Caco-2 (cell line): ENCODE measurements at regions not wholly inside any gene's neighbourhood (a gene's known extent, or its start where the extent isn't known, plus 50 kb on each side); places are given as distances from the start of the nearest gene placed in this dataset.

ENCODE experiments used
- BruUV-seq: library from RNA; stranded (reverse); fragments of 400-500 nt; replicated peaks from 2 replicates; lab custom pipeline; 2021; lab: Mats Ljungman, UMichigan
- CTCF ChIA-PET: fragments of 300-600 bp; sonication (Branson Sonifier 250); formaldehyde crosslinking; loops from one replicate; lab custom pipeline; 2022; ENCODE audit warnings: antibody characterized with exemption; lab: Charles Lee
- POLR2A ChIA-PET: fragments of 300-600 bp; sonication (Branson Sonifier 250); formaldehyde crosslinking; loops from one replicate; lab custom pipeline; 2022; ENCODE audit warnings: antibody characterized with exemption; lab: Charles Lee
- DNase-seq, 2 experiments: peaks; one replicate each; pipeline versions ENCODE4 v3.0.0 to v3.0.0-alpha.2; 2020 to 2022
- H3K27me3 ChIP-seq: replicated peaks from 2 replicates; pipeline ENCODE4 v1.6.0; 2011; ENCODE audit warnings: low read length; ENCODE audit not compliant: control insufficient read depth, insufficient read depth
- H3K36me3 ChIP-seq: 2 replicates; pipeline ENCODE4 v1.5.1; 2011; ENCODE audit warnings: low read length; ENCODE audit not compliant: control insufficient read depth, insufficient read depth
- H3K4me1 ChIP-seq: fragments of 250-450 bp; sonication (Bioruptor Pico); 2 replicates; pipeline ENCODE4 v1.5.1; 2020; ENCODE audit warnings: mild to moderate bottlenecking
- H3K4me3 ChIP-seq: 2 replicates; pipeline ENCODE4 v1.5.1; 2011; ENCODE audit warnings: low read depth, mild to moderate bottlenecking, control low read depth, low read length
- H3K9me3 ChIP-seq: fragments of 250-450 bp; sonication (Bioruptor Pico); 2 replicates; pipeline ENCODE4 v1.5.1; 2020; ENCODE audit warnings: mild to moderate bottlenecking, moderate library complexity
- H3K27ac Mint-ChIP-seq: one replicate; pipeline ENCODE4 v1.8.0; 2022; ENCODE audit warnings: mixed read lengths; ENCODE audit not compliant: unreplicated experiment
- H3K27me3 Mint-ChIP-seq: one replicate; pipeline ENCODE4 v1.8.0; 2022; ENCODE audit warnings: mixed read lengths; ENCODE audit not compliant: insufficient read depth, unreplicated experiment
- H3K36me3 Mint-ChIP-seq: one replicate; pipeline ENCODE4 v1.8.0; 2022; ENCODE audit warnings: mild to moderate bottlenecking, mixed read lengths; ENCODE audit not compliant: insufficient read depth, unreplicated experiment
- H3K4me1 Mint-ChIP-seq: one replicate; pipeline ENCODE4 v1.8.0; 2022; ENCODE audit warnings: low read depth, mixed read lengths; ENCODE audit not compliant: unreplicated experiment
- H3K4me3 Mint-ChIP-seq: one replicate; pipeline ENCODE4 v1.8.0; 2022; ENCODE audit warnings: mild to moderate bottlenecking, moderate library complexity, mixed read lengths; ENCODE audit not compliant: unreplicated experiment
- H3K9me3 Mint-ChIP-seq: one replicate; pipeline ENCODE4 v1.8.0; 2022; ENCODE audit warnings: mixed read lengths; ENCODE audit not compliant: unreplicated experiment
- CTCF ChIP-seq, 2 experiments: fragments of 200-600 bp in 1 of 2; IDR thresholded peaks; 1 replicate in 1 of 2; 2 replicates in 1 of 2; pipeline versions ENCODE4 v1.5.1 to v1.8.0; 2011 to 2022; ENCODE audit warnings: antibody characterized with exemption in 1 of 2, control low read depth in 1 of 2, inconsistent platforms in 1 of 2, low read depth in 1 of 2, low read length in 1 of 2, mild to moderate bottlenecking in 1 of 2, moderate library complexity in 1 of 2; ENCODE audit not compliant: insufficient read depth in 1 of 2, severe bottlenecking in 1 of 2, unreplicated experiment in 1 of 2
- intact Hi-C: fragments of 100-400 bp; cut with micrococcal nuclease; formaldehyde crosslinking; loops from one replicate; pipeline ENCODE4 v1.10.0; 2022; ENCODE audit not compliant: unreplicated experiment

- Mint-ChIP-seq H3K27ac (no peak overlapping the region), H3K4me1 (no peaks in the 10 kb centered on the region), H3K9me3 (no peaks in the 10 kb centered on the region), H3K27me3 (peaks cover 10% of the 10 kb centered on the region), H3K36me3 (no peaks in the 10 kb centered on the region), H3K4me3 (no peak overlapping the region)
- ChIA-PET POLR2A (no interaction called here), CTCF (no interaction called here)
- BruUV-seq = no TSS peak
- no peak for DNase-seq
- intact Hi-C loops = no loop called here
- Histone ChIP-seq H3K4me1 (no peaks in the 10 kb centered on the region), H3K9me3 (no peaks in the 10 kb centered on the region), H3K27me3 (no peaks in the 10 kb centered on the region), H3K36me3 (no peaks in the 10 kb centered on the region), H3K4me3 (no peak overlapping the region)
- no peak for TF ChIP-seq CTCF (IDR thresholded peaks at IDR 0.05; ENCODE audit: insufficient read depth in 1 of 2, low read depth in 1 of 2, low read length in 1 of 2, severe bottlenecking in 1 of 2, unreplicated experiment in 1 of 2)
Measured at GRCh38 chr22:34255042-34255441, 334.8 kb upstream of the LARGE1 start.

- no peak for TF ChIP-seq CTCF (IDR thresholded peaks at IDR 0.05; ENCODE audit: insufficient read depth in 1 of 2, low read depth in 1 of 2, low read length in 1 of 2, severe bottlenecking in 1 of 2, unreplicated experiment in 1 of 2)
- POLR2A ChIA-PET = no interaction called here
- no peak for DNase-seq
- no peak overlapping the region for H3K27ac Mint-ChIP-seq
- H3K27me3 ChIP-seq = no peaks in the 10 kb centered on the region
- H3K36me3 Mint-ChIP-seq = no peaks in the 10 kb centered on the region
- no peaks in the 10 kb centered on the region for H3K27me3 Mint-ChIP-seq
- no peak overlapping the region for H3K4me3 Mint-ChIP-seq
- intact Hi-C loops = no loop called here
- no TSS peak for BruUV-seq
- H3K4me1 ChIP-seq = no peaks in the 10 kb centered on the region
- H3K9me3 Mint-ChIP-seq = no peaks in the 10 kb centered on the region
- CTCF ChIA-PET = no interaction called here
- H3K4me1 Mint-ChIP-seq = no peaks in the 10 kb centered on the region
- H3K9me3 ChIP-seq = no peaks in the 10 kb centered on the region
- no peaks in the 10 kb centered on the region for H3K36me3 ChIP-seq
- H3K4me3 ChIP-seq = no peak overlapping the region
Measured at GRCh38 chr22:34278121-34278520, 357.8 kb upstream of the LARGE1 start.

GRCh38 chr22:34281738-34282137 lies 361.5 kb upstream of the LARGE1 start:
- no peak for DNase-seq
- H3K27me3 Mint-ChIP-seq = no peaks in the 10 kb centered on the region
- TF ChIP-seq CTCF (IDR thresholded peaks at IDR 0.05; ENCODE audit: insufficient read depth in 1 of 2, low read depth in 1 of 2, low read length in 1 of 2, severe bottlenecking in 1 of 2, unreplicated experiment in 1 of 2) = no peak
- H3K4me1 ChIP-seq = no peaks in the 10 kb centered on the region
- CTCF ChIA-PET = no interaction called here
- intact Hi-C loops = no loop called here
- H3K36me3 ChIP-seq = no peaks in the 10 kb centered on the region
- H3K9me3 Mint-ChIP-seq = no peaks in the 10 kb centered on the region
- H3K4me3 ChIP-seq = no peak overlapping the region
- no peaks in the 10 kb centered on the region for H3K36me3 Mint-ChIP-seq
- H3K27me3 ChIP-seq = no peaks in the 10 kb centered on the region
- H3K9me3 ChIP-seq = no peaks in the 10 kb centered on the region
- no TSS peak for BruUV-seq
- no peak overlapping the region for H3K4me3 Mint-ChIP-seq
- no peaks in the 10 kb centered on the region for H3K4me1 Mint-ChIP-seq
- POLR2A ChIA-PET = no interaction called here
- no peak overlapping the region for H3K27ac Mint-ChIP-seq
